HL-60 (cell line): ENCODE measurements at regions not wholly inside any gene's neighbourhood (a gene's known extent, or its start where the extent isn't known, plus 50 kb on each side); places are given as distances from the start of the nearest gene placed in this dataset.
"Not testable (repeated sequence)": the region's sequence is repeated elsewhere in the genome, so short reads cannot be mapped to it uniquely, and the experiment has no call there.

Source experiments
- DNase-seq, 2 experiments: peaks; one replicate each; pipeline ENCODE4 v3.0.0-alpha.2; 2010 to 2020; ENCODE audit warnings: low read depth in 1 of 2, low spot score in 1 of 2
- H3K27ac ChIP-seq: fragments of 250-450 bp; sonication (Bioruptor Pico); replicated peaks from 2 replicates; pipeline ENCODE4 v1.5.1; 2020; ENCODE audit warnings: mild to moderate bottlenecking, moderate library complexity
- H3K27me3 ChIP-seq: fragments of 250-450 bp; sonication (Bioruptor Pico); 2 replicates; pipeline ENCODE4 v1.5.1; 2021; ENCODE audit warnings: mild to moderate bottlenecking, moderate library complexity; ENCODE audit not compliant: insufficient read depth, poor library complexity, severe bottlenecking
- H3K4me3 ChIP-seq: replicated peaks from 2 replicates; pipeline ENCODE4 v1.5.1; 2011; ENCODE audit warnings: mild to moderate bottlenecking, control low read depth, low read length; ENCODE audit not compliant: insufficient read depth
- CTCF ChIP-seq: IDR thresholded peaks from one replicate; pipeline ENCODE4 v1.5.1; 2011; ENCODE audit warnings: low read length, control low read depth, inconsistent platforms; ENCODE audit not compliant: insufficient read depth
- GABPA ChIP-seq: IDR thresholded peaks from 2 replicates; pipeline ENCODE4 v1.6.1; 2012; ENCODE audit warnings: low read depth
- POLR2AphosphoS5 ChIP-seq: IDR thresholded peaks from 2 replicates; pipeline ENCODE4 v1.6.1; 2012; ENCODE audit warnings: low read depth
- REST ChIP-seq: IDR thresholded peaks from 2 replicates; pipeline ENCODE4 v1.6.1; 2012; ENCODE audit warnings: low read depth; ENCODE audit not compliant: insufficient replicate concordance
- SPI1 ChIP-seq: IDR thresholded peaks from 2 replicates; pipeline ENCODE4 v1.6.1; 2012; ENCODE audit warnings: low read depth, mild to moderate bottlenecking, borderline replicate concordance

GRCh38 chrX:35622040-35622439, 176.1 kb upstream of the MAGEB16 start:
- H3K27ac ChIP-seq, result no peak overlapping the region
- no peaks in the 10 kb centered on the region for H3K27me3 ChIP-seq
- DNase-seq, result no peak
- H3K4me3 ChIP-seq, result no peak overlapping the region
- no peak for TF ChIP-seq GABPA
- no peak for TF ChIP-seq CTCF
- TF ChIP-seq REST, result no peak
- no peak for TF ChIP-seq POLR2AphosphoS5
- no peak for TF ChIP-seq SPI1

GRCh38 chrX:35622601-35623000, 175.5 kb upstream of the MAGEB16 start:
- H3K27ac ChIP-seq, result no peak overlapping the region
- no peak for DNase-seq
- H3K4me3 ChIP-seq, result no peak overlapping the region
- no peaks in the 10 kb centered on the region for H3K27me3 ChIP-seq
- TF ChIP-seq CTCF (no peak), REST (no peak)

GRCh38 chrX:35625714-35626113, 172.4 kb upstream of the MAGEB16 start:
- H3K4me3 ChIP-seq, result no peak overlapping the region
- no peaks in the 10 kb centered on the region for H3K27me3 ChIP-seq
- H3K27ac ChIP-seq, result no peak overlapping the region
- TF ChIP-seq POLR2AphosphoS5, result no peak
- no peak for TF ChIP-seq SPI1
- TF ChIP-seq GABPA, result no peak
- DNase-seq, result no peak

GRCh38 chrX:35626124-35626523, 172.0 kb upstream of the MAGEB16 start:
- H3K27me3 ChIP-seq, result no peaks in the 10 kb centered on the region
- TF ChIP-seq REST, result no peak
- no peak for TF ChIP-seq POLR2AphosphoS5
- no peak for TF ChIP-seq GABPA
- no peak for TF ChIP-seq SPI1
- TF ChIP-seq CTCF, result no peak

GRCh38 chrX:35635971-35636370, 162.2 kb upstream of the MAGEB16 start:
- DNase-seq, H3K27ac ChIP-seq, H3K4me3 ChIP-seq, H3K27me3 ChIP-seq: not testable (repeated sequence)

More at GRCh38 chrX:35626124-35626523, 172.0 kb upstream of the MAGEB16 start:
- Histone ChIP-seq H3K27ac (no peak overlapping the region), H3K4me3 (no peak overlapping the region)
- no peak for DNase-seq
